Activated CD4-positive, alpha-beta T cell treated with anti-CD3 and anti-CD28 coated beads, Interleukin-2, amount 50 U/mL, for 24 hours (primary cell): ENCODE measurements at regions not wholly inside any gene's neighbourhood (a gene's known extent, or its start where the extent isn't known, plus 50 kb on each side); places are given as distances from the start of the nearest gene placed in this dataset.

ENCODE experiments used
- DNase-seq, 2 donors: peaks; one replicate each; pipeline ENCODE4 v3.0.0-alpha.2; 2020; ENCODE audit warnings: low read depth in 1 of 2, low spot score in 1 of 2

- no peak for DNase-seq
Measured at GRCh38 chr15:91471468-91471867, 371.4 kb downstream of the SV2B start.

GRCh38 chr15:91472316-91472756 lies 372.3 kb downstream of the SV2B start:
- no peak for DNase-seq

- DNase-seq: no peak
Measured at GRCh38 chr15:91473894-91474545, 374.0 kb downstream of the SV2B start.

- DNase-seq: no peak
Measured at GRCh38 chr15:91476861-91477260, 376.6 kb upstream of the SLCO3A1 start.

GRCh38 chr15:91478717-91479191 lies 374.8 kb upstream of the SLCO3A1 start:
- DNase-seq: no peak

- DNase-seq: no peak
Measured at GRCh38 chr15:91480426-91480825, 373.1 kb upstream of the SLCO3A1 start.

GRCh38 chr15:91482799-91483198 lies 370.7 kb upstream of the SLCO3A1 start:
- no peak for DNase-seq

- DNase-seq: no peak
Measured at GRCh38 chr15:91484141-91484540, 369.4 kb upstream of the SLCO3A1 start.

- no peak for DNase-seq
Measured at GRCh38 chr15:91488452-91488851, 365.1 kb upstream of the SLCO3A1 start.

GRCh38 chr15:91490211-91490610 lies 363.3 kb upstream of the SLCO3A1 start:
- DNase-seq: no peak

- no peak for DNase-seq
Measured at GRCh38 chr15:91491101-91491950, 362.2 kb upstream of the SLCO3A1 start.

GRCh38 chr15:91496754-91497691 lies 356.5 kb upstream of the SLCO3A1 start:
- no peak for DNase-seq

- no peak for DNase-seq
Measured at GRCh38 chr15:91498046-91498748, 355.3 kb upstream of the SLCO3A1 start.

GRCh38 chr15:91498749-91499062 lies 354.8 kb upstream of the SLCO3A1 start:
- no peak for DNase-seq

GRCh38 chr15:91499774-91500383 lies 353.6 kb upstream of the SLCO3A1 start:
- no peak for DNase-seq

GRCh38 chr15:91508633-91509032 lies 344.9 kb upstream of the SLCO3A1 start:
- DNase-seq: no peak

- no peak for DNase-seq
Measured at GRCh38 chr15:91514147-91514546, 339.4 kb upstream of the SLCO3A1 start.

- DNase-seq: no peak
Measured at GRCh38 chr15:91515188-91515754, 338.2 kb upstream of the SLCO3A1 start.

- no peak for DNase-seq
Measured at GRCh38 chr15:91516866-91517265, 336.6 kb upstream of the SLCO3A1 start.
